ENCODE measurements at regions not wholly inside any gene's neighbourhood (a gene's known extent, or its start where the extent isn't known, plus 50 kb on each side); places are given as distances from the start of the nearest gene placed in this dataset.
"Not testable (repeated sequence)": the region's sequence is repeated elsewhere in the genome, so short reads cannot be mapped to it uniquely, and the experiment has no call there.

GRCh38 chr3:104005815-104006214 is 1360.9 kb upstream of the ALCAM start:
- DNase-seq (ENCODE audit: low read depth in 2 of 2), result no peak
- TF ChIP-seq, protein P1, sequence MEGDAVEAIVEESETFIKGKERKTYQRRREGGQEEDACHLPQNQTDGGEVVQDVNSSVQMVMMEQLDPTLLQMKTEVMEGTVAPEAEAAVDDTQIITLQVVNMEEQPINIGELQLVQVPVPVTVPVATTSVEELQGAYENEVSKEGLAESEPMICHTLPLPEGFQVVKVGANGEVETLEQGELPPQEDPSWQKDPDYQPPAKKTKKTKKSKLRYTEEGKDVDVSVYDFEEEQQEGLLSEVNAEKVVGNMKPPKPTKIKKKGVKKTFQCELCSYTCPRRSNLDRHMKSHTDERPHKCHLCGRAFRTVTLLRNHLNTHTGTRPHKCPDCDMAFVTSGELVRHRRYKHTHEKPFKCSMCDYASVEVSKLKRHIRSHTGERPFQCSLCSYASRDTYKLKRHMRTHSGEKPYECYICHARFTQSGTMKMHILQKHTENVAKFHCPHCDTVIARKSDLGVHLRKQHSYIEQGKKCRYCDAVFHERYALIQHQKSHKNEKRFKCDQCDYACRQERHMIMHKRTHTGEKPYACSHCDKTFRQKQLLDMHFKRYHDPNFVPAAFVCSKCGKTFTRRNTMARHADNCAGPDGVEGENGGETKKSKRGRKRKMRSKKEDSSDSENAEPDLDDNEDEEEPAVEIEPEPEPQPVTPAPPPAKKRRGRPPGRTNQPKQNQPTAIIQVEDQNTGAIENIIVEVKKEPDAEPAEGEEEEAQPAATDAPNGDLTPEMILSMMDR (IDR thresholded peaks at IDR 0.05; ENCODE audit: low read depth, low read length), result no peak
- no peak overlapping the region for H3K4me3 ChIP-seq (replicated peaks in 1 of 2; ENCODE audit: low read depth in 2 of 2, low read length in 2 of 2)

DNA sequence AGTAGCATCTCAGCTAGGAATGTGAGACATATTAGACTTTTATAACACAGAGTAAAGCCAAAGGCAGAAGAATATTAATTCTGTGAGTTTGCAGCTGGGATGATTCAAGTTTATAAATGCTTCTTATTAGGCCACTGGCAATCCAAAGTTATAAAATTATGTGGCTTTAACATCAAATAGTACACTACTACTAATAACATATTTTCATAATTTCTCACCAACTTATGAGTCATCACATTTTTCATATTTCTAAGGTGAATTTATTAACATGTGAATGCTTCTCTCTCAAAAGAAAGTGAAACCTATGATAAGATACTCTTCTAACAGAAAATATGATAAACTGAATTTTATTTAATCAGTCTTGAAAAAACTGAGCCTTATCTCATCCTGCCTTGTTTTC is 1348.2 kb upstream of the ALCAM start:
- H3K4me3 ChIP-seq (replicated peaks in 1 of 2; ENCODE audit: low read depth in 2 of 2, low read length in 2 of 2), result no peak overlapping the region
- DNase-seq (ENCODE audit: low read depth in 2 of 2), result no peak
- TF ChIP-seq, protein P1 (IDR thresholded peaks at IDR 0.05; ENCODE audit: low read depth, low read length), result no peak

- H3K4me3 ChIP-seq (replicated peaks in 1 of 2; ENCODE audit: low read depth in 2 of 2, low read length in 2 of 2), result no peak overlapping the region
- no peak for DNase-seq (ENCODE audit: low read depth in 2 of 2)
- TF ChIP-seq, protein P1 (IDR thresholded peaks at IDR 0.05; ENCODE audit: low read depth, low read length), result no peak
Observed at GRCh38 chr3:104031598-104031997, 1335.1 kb upstream of the ALCAM start.

GRCh38 chr3:104032283-104032682 is 1334.4 kb upstream of the ALCAM start:
- no peak for DNase-seq (ENCODE audit: low read depth in 2 of 2)
- TF ChIP-seq, protein P1 (IDR thresholded peaks at IDR 0.05; ENCODE audit: low read depth, low read length), result no peak
- H3K4me3 ChIP-seq (replicated peaks in 1 of 2; ENCODE audit: low read depth in 2 of 2, low read length in 2 of 2), result no peak overlapping the region

GRCh38 chr3:104040896-104041295 is 1325.8 kb upstream of the ALCAM start:
- DNase-seq (ENCODE audit: low read depth in 2 of 2), result no peak
- TF ChIP-seq, protein P1 (IDR thresholded peaks at IDR 0.05; ENCODE audit: low read depth, low read length), result no peak
- no peak overlapping the region for H3K4me3 ChIP-seq (replicated peaks in 1 of 2; ENCODE audit: low read depth in 2 of 2, low read length in 2 of 2)

DNA sequence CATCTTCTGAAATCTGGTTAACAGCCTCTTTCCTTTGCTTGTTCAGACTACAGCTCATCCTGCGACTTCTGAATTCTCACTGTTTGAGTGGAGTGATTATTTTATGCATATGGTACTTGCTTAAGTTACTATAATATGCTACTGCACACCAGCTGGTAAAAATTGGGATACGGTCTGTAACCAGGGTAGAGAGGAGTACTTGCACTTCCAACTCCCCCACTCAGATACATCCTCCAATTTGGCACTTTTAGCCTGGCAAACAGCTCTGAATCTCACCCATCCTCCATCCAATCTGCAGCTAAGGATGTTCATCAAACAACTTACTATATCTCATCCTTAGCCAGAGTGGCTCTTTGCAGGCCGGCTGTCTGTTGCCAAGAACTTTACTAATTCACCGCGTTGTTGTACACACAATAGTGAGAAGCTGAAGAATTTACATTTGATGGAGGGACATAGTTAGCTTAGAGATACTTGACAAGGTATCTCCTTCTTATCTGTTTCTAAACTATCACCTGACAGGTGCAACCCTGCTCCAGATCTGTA is 1323.6 kb upstream of the ALCAM start:
- DNase-seq (ENCODE audit: low read depth in 2 of 2); H3K4me3 ChIP-seq (replicated peaks in 1 of 2; ENCODE audit: low read depth in 2 of 2, low read length in 2 of 2): not testable (repeated sequence)

DNA sequence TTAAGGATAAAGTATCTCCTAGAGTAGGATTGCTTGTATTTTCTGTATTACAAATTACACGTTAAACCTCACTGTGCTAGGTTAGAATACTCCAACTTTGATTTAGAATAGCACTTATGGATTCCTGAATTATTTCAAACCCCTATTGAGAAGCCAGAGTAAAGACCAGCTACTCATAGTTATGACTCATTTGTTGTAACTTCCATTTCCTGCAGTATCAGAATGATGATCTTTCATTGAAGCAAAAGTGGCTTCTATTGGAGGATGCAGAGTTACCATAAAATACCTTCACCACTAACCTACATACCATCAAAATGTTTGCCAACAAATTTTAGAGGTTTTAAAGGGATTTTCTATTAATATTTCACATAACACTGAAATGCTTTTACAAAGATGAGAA is 1322.7 kb upstream of the ALCAM start:
- TF ChIP-seq, protein P1 (IDR thresholded peaks at IDR 0.05; ENCODE audit: low read depth, low read length), result no peak

More for the DNA sequence above, 1322.7 kb upstream of the ALCAM start:
- no peak for DNase-seq (ENCODE audit: low read depth in 2 of 2)
- no peak overlapping the region for H3K4me3 ChIP-seq (replicated peaks in 1 of 2; ENCODE audit: low read depth in 2 of 2, low read length in 2 of 2)
